Keratinocyte (primary cell): ENCODE measurements at regions not wholly inside any gene's neighbourhood (a gene's known extent, or its start where the extent isn't known, plus 50 kb on each side); places are given as distances from the start of the nearest gene placed in this dataset.

Experiments used
- DNase-seq: peaks from one replicate; pipeline ENCODE4 v3.0.0-alpha.2; 2011; ENCODE audit warnings: low read depth, missing footprints, low spot score
- FAIRE-seq: peaks from 2 replicates; lab custom pipeline; 2011; peaks lifted over from hg19 to GRCh38; lab: Jason Lieb, UNC
- H2AFZ ChIP-seq: 2 replicates; pipeline ENCODE4 v1.6.0; 2012; ENCODE audit warnings: low read length, control low read depth, inconsistent platforms; ENCODE audit not compliant: control insufficient read depth
- H3K27ac ChIP-seq: 2 replicates; pipeline ENCODE4 v1.5.1; 2011; ENCODE audit warnings: low read length; ENCODE audit not compliant: control insufficient read depth, insufficient read depth
- H3K27me3 ChIP-seq: 3 replicates; pipeline ENCODE4 v1.6.0; 2011; ENCODE audit warnings: low read length; ENCODE audit not compliant: control insufficient read depth, insufficient read depth; ENCODE audit errors: extremely low read depth
- H3K36me3 ChIP-seq, 2 experiments: 2 replicates in 1 of 2; 3 replicates in 1 of 2; pipeline ENCODE4 v1.5.1; 2011; ENCODE audit warnings: low read length in 2 of 2, mild to moderate bottlenecking in 1 of 2; ENCODE audit not compliant: control insufficient read depth in 2 of 2, insufficient read depth in 2 of 2; ENCODE audit errors: extremely low read depth in 1 of 2
- H3K4me1 ChIP-seq: 3 replicates; pipeline ENCODE4 v1.5.1; 2011; ENCODE audit warnings: low read length; ENCODE audit not compliant: control insufficient read depth, insufficient read depth; ENCODE audit errors: extremely low read depth
- H3K4me2 ChIP-seq: 3 replicates; pipeline ENCODE4 v1.6.0; 2011; ENCODE audit warnings: low read depth, low read length; ENCODE audit not compliant: control insufficient read depth, insufficient read depth; ENCODE audit errors: extremely low read depth
- H3K4me3 ChIP-seq, 3 experiments: fragments of 200-600 bp in 1 of 3; sonication (generic) in 1 of 3; 2 replicates in 2 of 3; 3 replicates in 1 of 3; pipeline ENCODE4 v1.5.1; 2011 to 2016; ENCODE audit warnings: low read length in 3 of 3, mild to moderate bottlenecking in 3 of 3, control low read depth in 2 of 3, inconsistent platforms in 1 of 3, low read depth in 1 of 3, mixed read lengths in 1 of 3, mixed run types in 1 of 3, moderate library complexity in 1 of 3; ENCODE audit not compliant: control insufficient read depth in 2 of 3, insufficient read depth in 2 of 3; ENCODE audit errors: extremely low read depth in 1 of 3
- H3K79me2 ChIP-seq: 2 replicates; pipeline ENCODE4 v1.6.0; 2012; ENCODE audit warnings: low read length; ENCODE audit not compliant: control insufficient read depth, insufficient read depth
- H3K9ac ChIP-seq: 3 replicates; pipeline ENCODE4 v1.6.0; 2011; ENCODE audit warnings: low read length; ENCODE audit not compliant: control insufficient read depth, insufficient read depth; ENCODE audit errors: extremely low read depth
- H3K9me1 ChIP-seq: 3 replicates; pipeline ENCODE4 v1.6.0; 2011; ENCODE audit warnings: low read length; ENCODE audit not compliant: control insufficient read depth, insufficient read depth; ENCODE audit errors: extremely low read depth
- H3K9me3 ChIP-seq: 2 replicates; pipeline ENCODE4 v1.5.1; 2012; ENCODE audit warnings: low read depth, low read length; ENCODE audit not compliant: control insufficient read depth
- H4K20me1 ChIP-seq: 3 replicates; pipeline ENCODE4 v1.6.0; 2011; ENCODE audit warnings: low read length; ENCODE audit not compliant: control insufficient read depth, insufficient read depth; ENCODE audit errors: extremely low read depth
- CTCF ChIP-seq, 3 experiments: IDR thresholded peaks in 1 of 3; conservative IDR thresholded peaks in 1 of 3; optimal IDR thresholded peaks in 1 of 3; 2 replicates in 2 of 3; 3 replicates in 1 of 3; pipeline versions ENCODE3 to v1.5.1; 2011; ENCODE audit warnings: low read length in 3 of 3, mild to moderate bottlenecking in 3 of 3, moderate library complexity in 2 of 3, control low read depth in 1 of 3, inconsistent platforms in 1 of 3; ENCODE audit not compliant: insufficient read depth in 2 of 3; ENCODE audit errors: extremely low read depth in 1 of 3
- EZH2 ChIP-seq: IDR thresholded peaks from one replicate; pipeline ENCODE4 v1.6.1; 2012; ENCODE audit warnings: inconsistent platforms, mild to moderate bottlenecking, low read length, moderate library complexity
- dilution Hi-C: fragments of 300-500 bp; cut with MboI; formaldehyde crosslinking; loops from one replicate; pipeline ENCODE4 v1.7.0; 2020; ENCODE audit warnings: low sequenced_read_pairs; ENCODE audit not compliant: extremely low pct_ligation_motif_present

DNA sequence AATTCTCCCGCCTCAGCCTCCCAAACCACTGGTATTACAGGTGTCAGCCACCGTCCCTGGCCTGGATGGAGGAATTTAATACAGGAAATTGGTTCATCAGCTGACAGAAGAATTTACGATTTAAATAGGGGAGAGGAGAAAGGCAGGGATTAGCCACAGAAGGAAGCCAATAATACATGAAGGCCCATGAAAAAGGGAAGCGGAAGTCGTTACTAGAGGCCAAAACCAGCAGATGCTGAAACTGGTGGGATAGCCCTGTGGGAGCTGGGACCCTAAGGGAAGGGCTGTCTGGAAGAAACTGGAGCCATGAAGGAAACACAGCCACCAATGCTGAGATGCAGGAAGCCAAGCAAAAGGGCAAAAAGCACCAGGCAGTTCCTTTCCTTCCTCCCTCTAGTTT lies 163.7 kb upstream of the RMP24 start:
- no peaks in the 10 kb centered on the region for H3K36me3 ChIP-seq
- H3K27me3 ChIP-seq = no peaks in the 10 kb centered on the region
- dilution Hi-C loops = no loop called here
- peaks cover 11% of the 10 kb centered on the region for H3K4me1 ChIP-seq
- H3K79me2 ChIP-seq = no peaks in the 10 kb centered on the region
- no peak overlapping the region for H3K27ac ChIP-seq
- no peak for TF ChIP-seq EZH2
- TF ChIP-seq CTCF (optimal IDR thresholded peaks at IDR 0.05 in 1 of 3, IDR thresholded peaks at IDR 0.05 in 1 of 3, conservative IDR thresholded peaks at IDR 0.05 in 1 of 3; ENCODE audit: extremely low read depth in 1 of 3, insufficient read depth in 2 of 3, low read length in 3 of 3) = no peak
- H3K4me3 ChIP-seq = no peak overlapping the region
- H3K9ac ChIP-seq = no peak overlapping the region
- no peak overlapping the region for H2AFZ ChIP-seq
- no peaks in the 10 kb centered on the region for H3K9me1 ChIP-seq
- DNase-seq (no peak), FAIRE-seq (no peak)
- no peaks in the 10 kb centered on the region for H4K20me1 ChIP-seq
- H3K4me2 ChIP-seq = no peak overlapping the region
- no peaks in the 10 kb centered on the region for H3K9me3 ChIP-seq

- H3K27ac ChIP-seq = no peak overlapping the region
- dilution Hi-C loops = no loop called here
- H4K20me1 ChIP-seq = no peaks in the 10 kb centered on the region
- no peaks in the 10 kb centered on the region for H3K79me2 ChIP-seq
- H3K9ac ChIP-seq = no peak overlapping the region
- H3K4me2 ChIP-seq = no peak overlapping the region
- peaks cover 11% of the 10 kb centered on the region for H3K4me1 ChIP-seq
- no peaks in the 10 kb centered on the region for H3K27me3 ChIP-seq
- FAIRE-seq (no peak), DNase-seq (no peak)
- H3K9me3 ChIP-seq = no peaks in the 10 kb centered on the region
- H2AFZ ChIP-seq = no peak overlapping the region
- TF ChIP-seq EZH2 (no peak), CTCF (optimal IDR thresholded peaks at IDR 0.05 in 1 of 3, IDR thresholded peaks at IDR 0.05 in 1 of 3, conservative IDR thresholded peaks at IDR 0.05 in 1 of 3; ENCODE audit: extremely low read depth in 1 of 3, insufficient read depth in 2 of 3, low read length in 3 of 3) (no peak)
- H3K4me3 ChIP-seq = no peak overlapping the region
- no peaks in the 10 kb centered on the region for H3K9me1 ChIP-seq
- no peaks in the 10 kb centered on the region for H3K36me3 ChIP-seq
Observed at GRCh38 chr18:35810520-35810919, 162.0 kb upstream of the RMP24 start.
